Liver (tissue), 8 donors: ENCODE measurements at regions not wholly inside any gene's neighbourhood (a gene's known extent, or its start where the extent isn't known, plus 50 kb on each side); places are given as distances from the start of the nearest gene placed in this dataset.

Source experiments
- DNase-seq: peaks from one replicate; pipeline ENCODE4 v3.0.0-alpha.2; 2017; ENCODE audit warnings: low spot score
- H3K27ac ChIP-seq, 2 donors: one replicate each; pipeline ENCODE4 v1.7.0; 2013; ENCODE audit warnings: inconsistent platforms in 2 of 2, low read length in 2 of 2, control low read depth in 1 of 2, low read depth in 1 of 2, mild to moderate bottlenecking in 1 of 2
- H3K27me3 ChIP-seq, 4 donors: one replicate each; pipeline versions ENCODE4 v1.6.1 to v1.7.0; 2013; ENCODE audit warnings: low read length in 3 of 4, inconsistent platforms in 1 of 4, mild to moderate bottlenecking in 1 of 4, moderate library complexity in 1 of 4; ENCODE audit not compliant: control insufficient read depth in 4 of 4, insufficient read depth in 4 of 4
- H3K36me3 ChIP-seq, 4 donors: one replicate each; pipeline versions ENCODE4 v1.6.1 to v1.7.0; 2013; ENCODE audit warnings: low read length in 3 of 4, mild to moderate bottlenecking in 3 of 4, low read depth in 1 of 4, moderate library complexity in 1 of 4; ENCODE audit not compliant: control insufficient read depth in 4 of 4, insufficient read depth in 3 of 4
- H3K4me1 ChIP-seq, 4 donors: one replicate each; pipeline versions ENCODE4 v1.6.1 to v1.7.0; 2013; ENCODE audit warnings: low read length in 3 of 4, mild to moderate bottlenecking in 3 of 4, moderate library complexity in 1 of 4; ENCODE audit not compliant: control insufficient read depth in 4 of 4, insufficient read depth in 4 of 4
- H3K4me3 ChIP-seq, 3 donors: one replicate each; pipeline versions ENCODE4 v1.6.1 to v1.7.0; 2013; ENCODE audit warnings: low read length in 3 of 3, control low read depth in 1 of 3, low read depth in 1 of 3, mild to moderate bottlenecking in 1 of 3
- H3K9ac ChIP-seq, 2 donors: one replicate each; pipeline ENCODE4 v1.7.0; 2013; ENCODE audit warnings: low read length in 2 of 2, mild to moderate bottlenecking in 2 of 2, moderate library complexity in 2 of 2, control low read depth in 1 of 2, low read depth in 1 of 2
- H3K9me3 ChIP-seq, 4 donors: one replicate each; pipeline versions ENCODE4 v1.6.1 to v1.7.0; 2013; ENCODE audit warnings: low read length in 3 of 4; ENCODE audit not compliant: control insufficient read depth in 4 of 4
- ATF3 ChIP-seq: IDR thresholded peaks from 2 replicates; pipeline ENCODE4 v1.6.1; 2016; ENCODE audit warnings: antibody characterized with exemption
- CTCF ChIP-seq: fragments of 150-350 bp; IDR thresholded peaks from 2 replicates; pipeline ENCODE4 v1.5.1; 2017; ENCODE audit warnings: improper control_type of control experiment, low read depth, low read length; ENCODE audit not compliant: missing input control
- EGR1 ChIP-seq, 2 donors: IDR thresholded peaks; 2 replicates each; pipeline ENCODE4 v1.6.1; 2016 to 2018; ENCODE audit warnings: antibody characterized with exemption in 2 of 2, low read depth in 2 of 2
- FOXA1 ChIP-seq: IDR thresholded peaks from 2 replicates; pipeline ENCODE4 v1.6.1; 2016; ENCODE audit warnings: antibody characterized with exemption
- FOXA2 ChIP-seq: IDR thresholded peaks from 2 replicates; pipeline ENCODE4 v1.6.1; 2016; ENCODE audit warnings: antibody characterized with exemption
- HNF4G ChIP-seq: IDR thresholded peaks from 2 replicates; pipeline ENCODE4 v1.6.1; 2016; ENCODE audit warnings: antibody characterized with exemption
- RAD21 ChIP-seq, 2 donors: IDR thresholded peaks; 2 replicates each; pipeline ENCODE4 v1.6.1; 2016; ENCODE audit warnings: antibody characterized with exemption in 2 of 2, mild to moderate bottlenecking in 2 of 2
- SP1 ChIP-seq: IDR thresholded peaks from 2 replicates; pipeline ENCODE4 v1.6.1; 2018; ENCODE audit warnings: antibody characterized with exemption, mild to moderate bottlenecking
- TAF1 ChIP-seq: conservative IDR thresholded peaks from 2 replicates; pipeline ENCODE4 v1.6.1; 2016; ENCODE audit warnings: antibody characterized with exemption, mild to moderate bottlenecking
- YY1 ChIP-seq: IDR thresholded peaks from 2 replicates; pipeline ENCODE4 v1.6.1; 2016; ENCODE audit warnings: antibody characterized with exemption, mild to moderate bottlenecking
- ZBTB33 ChIP-seq: IDR thresholded peaks from 2 replicates; pipeline ENCODE4 v1.6.1; 2016; ENCODE audit warnings: antibody characterized with exemption
- WGBS: extraction: QIAGEN DNeasy Blood & Tissue Kit; methylation state at CpG from one replicate; pipeline ENCODE4 v1.1.7; 2013; 5-methylcytosine and 5-hydroxymethylcytosine counted together
- TF ChIP-seq, protein P1 (sequence below): IDR thresholded peaks from 2 replicates; pipeline ENCODE4 v1.6.1; 2016; ENCODE audit warnings: antibody characterized with exemption, mild to moderate bottlenecking
- donor health status: healthy.
- donor health status: healthy.
- donor health status: healthy.
- donor health status: healthy.
- donor health status: healthy.

DNA sequence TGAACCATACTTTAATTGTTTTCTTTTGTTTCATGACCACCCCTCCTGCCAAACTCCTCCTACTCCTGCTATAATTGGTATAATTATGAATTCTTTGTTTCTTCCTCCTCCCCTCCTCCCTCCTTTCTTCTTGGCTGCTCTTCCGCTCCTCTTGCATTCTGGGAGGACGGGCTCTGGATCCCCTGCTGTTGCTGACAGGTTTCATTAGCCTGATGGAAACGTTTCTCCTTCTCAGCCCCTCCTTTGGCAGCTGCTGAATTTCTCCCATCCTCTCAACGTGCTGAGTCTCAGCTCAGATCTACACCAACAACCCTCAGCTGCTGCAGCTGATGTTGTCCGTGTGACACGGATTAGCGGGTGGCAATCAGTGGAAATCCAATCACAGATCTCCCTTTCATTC, 97.1 kb upstream of the UBAC2 start:
- WGBS, result 72% methylated on average over 7 of the region's 7 CpGs
- H3K27ac ChIP-seq, result no peak overlapping the region
- no peak overlapping the region for H3K9ac ChIP-seq
- H3K36me3 ChIP-seq, result no peaks in the 10 kb centered on the region
- H3K9me3 ChIP-seq, result no peaks in the 10 kb centered on the region
- DNase-seq, result no peak
- no peak overlapping the region for H3K4me3 ChIP-seq
- H3K27me3 ChIP-seq, result no peaks in the 10 kb centered on the region
- H3K4me1 ChIP-seq, result peaks cover 0 to 3% (median 1%) of the 10 kb centered on the region in 4 donors
- no peak for TF ChIP-seq FOXA1
- no peak for TF ChIP-seq TAF1
- no peak for TF ChIP-seq FOXA2

GRCh38 chr13:99104396-99104795, 96.3 kb upstream of the UBAC2 start:
- H3K4me3 ChIP-seq, result no peak overlapping the region
- no peaks in the 10 kb centered on the region for H3K36me3 ChIP-seq
- H3K9ac ChIP-seq, result no peak overlapping the region
- 92% methylated on average over 9 of the region's 9 CpGs for WGBS
- no peak overlapping the region for H3K27ac ChIP-seq
- H3K27me3 ChIP-seq, result no peaks in the 10 kb centered on the region
- peaks cover 0 to 3% (median 1%) of the 10 kb centered on the region in 4 donors for H3K4me1 ChIP-seq
- DNase-seq, result no peak
- H3K9me3 ChIP-seq, result no peaks in the 10 kb centered on the region
- TF ChIP-seq ATF3 (no peak), HNF4G (no peak), FOXA1 (no peak), SP1 (no peak), YY1 (no peak), CTCF (no peak), EGR1 (IDR thresholded peaks at IDR 0.05; ENCODE audit: low read depth in 2 of 2) (no peak), ZBTB33 (no peak), RAD21 (IDR thresholded peaks at IDR 0.05) (no peak), TAF1 (no peak)
- TF ChIP-seq, protein P1, sequence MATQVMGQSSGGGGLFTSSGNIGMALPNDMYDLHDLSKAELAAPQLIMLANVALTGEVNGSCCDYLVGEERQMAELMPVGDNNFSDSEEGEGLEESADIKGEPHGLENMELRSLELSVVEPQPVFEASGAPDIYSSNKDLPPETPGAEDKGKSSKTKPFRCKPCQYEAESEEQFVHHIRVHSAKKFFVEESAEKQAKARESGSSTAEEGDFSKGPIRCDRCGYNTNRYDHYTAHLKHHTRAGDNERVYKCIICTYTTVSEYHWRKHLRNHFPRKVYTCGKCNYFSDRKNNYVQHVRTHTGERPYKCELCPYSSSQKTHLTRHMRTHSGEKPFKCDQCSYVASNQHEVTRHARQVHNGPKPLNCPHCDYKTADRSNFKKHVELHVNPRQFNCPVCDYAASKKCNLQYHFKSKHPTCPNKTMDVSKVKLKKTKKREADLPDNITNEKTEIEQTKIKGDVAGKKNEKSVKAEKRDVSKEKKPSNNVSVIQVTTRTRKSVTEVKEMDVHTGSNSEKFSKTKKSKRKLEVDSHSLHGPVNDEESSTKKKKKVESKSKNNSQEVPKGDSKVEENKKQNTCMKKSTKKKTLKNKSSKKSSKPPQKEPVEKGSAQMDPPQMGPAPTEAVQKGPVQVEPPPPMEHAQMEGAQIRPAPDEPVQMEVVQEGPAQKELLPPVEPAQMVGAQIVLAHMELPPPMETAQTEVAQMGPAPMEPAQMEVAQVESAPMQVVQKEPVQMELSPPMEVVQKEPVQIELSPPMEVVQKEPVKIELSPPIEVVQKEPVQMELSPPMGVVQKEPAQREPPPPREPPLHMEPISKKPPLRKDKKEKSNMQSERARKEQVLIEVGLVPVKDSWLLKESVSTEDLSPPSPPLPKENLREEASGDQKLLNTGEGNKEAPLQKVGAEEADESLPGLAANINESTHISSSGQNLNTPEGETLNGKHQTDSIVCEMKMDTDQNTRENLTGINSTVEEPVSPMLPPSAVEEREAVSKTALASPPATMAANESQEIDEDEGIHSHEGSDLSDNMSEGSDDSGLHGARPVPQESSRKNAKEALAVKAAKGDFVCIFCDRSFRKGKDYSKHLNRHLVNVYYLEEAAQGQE, result no peak
